HG03103 (cell line): ENCODE measurements at regions not wholly inside any gene's neighbourhood (a gene's known extent, or its start where the extent isn't known, plus 50 kb on each side); places are given as distances from the start of the nearest gene placed in this dataset.

ENCODE experiments used
- ATAC-seq: cut with Tn5 transposase; IDR thresholded peaks from one replicate; pipeline ENCODE4 v1.9.1; 2021; ENCODE audit warnings: low read depth; ENCODE audit not compliant: unreplicated experiment

DNA sequence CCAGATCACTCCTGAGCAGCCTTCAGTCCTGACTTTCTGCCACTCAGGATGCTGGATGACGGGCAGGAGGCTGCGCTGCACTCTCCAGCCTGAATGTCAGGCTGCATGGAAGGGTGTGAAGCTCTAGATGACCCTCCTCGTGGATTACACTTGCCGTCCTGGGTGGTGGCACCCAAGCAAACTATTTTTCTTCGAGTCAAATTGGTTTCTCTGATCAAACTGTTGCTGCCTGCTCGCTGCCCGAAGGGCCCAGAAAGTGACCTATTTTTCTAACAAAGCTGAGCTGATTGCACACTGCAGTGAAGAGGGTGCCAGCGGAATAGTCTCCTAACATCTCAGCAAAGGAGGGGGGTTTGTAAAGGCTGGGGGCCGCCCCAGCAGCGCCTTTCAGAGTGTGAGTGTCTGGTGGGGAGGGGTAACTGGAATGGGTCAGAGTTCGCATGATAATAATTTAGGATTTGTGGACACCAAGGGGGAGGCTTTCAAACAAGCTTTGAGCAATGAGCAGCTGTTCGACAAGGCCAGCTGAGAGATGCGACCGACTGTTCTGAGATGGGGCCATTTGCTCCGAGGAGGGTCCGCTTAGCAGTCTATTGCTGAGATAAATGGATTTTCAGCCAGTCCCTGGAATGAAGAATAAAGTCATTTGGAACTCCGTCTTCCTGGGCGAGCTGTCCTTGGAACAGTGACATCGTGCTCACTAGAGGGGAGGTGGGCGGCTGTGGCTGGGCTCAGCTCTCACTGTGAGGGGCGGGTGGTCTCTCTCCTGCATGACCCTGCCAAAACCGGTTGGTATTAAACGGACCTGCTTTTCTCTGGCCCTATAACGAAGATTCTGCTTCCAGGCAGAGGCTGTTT is 537.6 kb downstream of the BRD1 start:
- ATAC-seq, result no peak

DNA sequence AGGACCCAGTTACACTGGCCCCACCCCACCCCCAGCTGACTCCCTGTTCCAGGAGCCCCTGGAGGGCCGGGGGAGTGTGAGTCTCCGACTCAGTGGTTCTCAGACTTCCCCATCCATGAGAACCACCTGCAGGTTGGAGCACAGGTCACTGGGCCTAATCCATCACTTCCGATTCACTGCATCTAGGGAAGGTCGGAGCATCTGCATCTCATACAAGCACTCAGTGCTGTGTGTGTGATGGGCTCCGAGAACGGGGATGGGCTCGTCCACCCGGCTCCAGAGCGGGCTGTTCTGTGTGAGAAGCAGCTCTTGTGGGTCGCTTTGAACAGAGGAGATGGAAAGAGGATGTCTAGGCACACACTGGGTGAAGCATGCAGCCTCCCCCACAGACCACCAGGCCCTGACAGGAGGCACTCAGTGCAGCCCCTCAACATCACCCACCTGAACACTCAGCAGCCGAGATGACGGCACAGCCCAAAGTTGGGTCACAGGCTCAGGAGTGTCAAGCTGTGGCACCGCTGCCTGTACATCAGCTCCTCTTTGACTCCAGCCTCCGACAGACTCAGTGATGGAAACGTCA is 541.4 kb downstream of the BRD1 start:
- no peak for ATAC-seq

DNA sequence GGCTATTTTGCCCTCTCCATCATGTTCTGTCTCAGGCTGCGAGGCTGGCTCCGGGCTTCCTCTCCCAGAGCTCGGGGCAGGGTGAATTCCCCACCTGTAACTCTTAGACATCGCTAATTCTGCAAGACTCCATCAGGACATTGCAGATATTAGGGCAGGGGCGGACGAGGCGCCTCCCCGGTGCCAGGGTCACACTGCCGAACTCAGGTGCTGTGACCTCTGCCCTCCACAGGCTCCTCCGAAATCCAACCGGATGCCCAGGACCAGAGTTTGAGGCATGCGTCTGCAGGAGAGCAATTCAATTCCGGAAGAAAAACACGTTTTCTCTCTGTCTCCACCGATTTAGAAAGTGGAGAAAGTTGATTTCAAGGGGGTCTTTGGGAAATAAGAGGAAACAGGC is 542.7 kb downstream of the BRD1 start:
- ATAC-seq, result no peak

DNA sequence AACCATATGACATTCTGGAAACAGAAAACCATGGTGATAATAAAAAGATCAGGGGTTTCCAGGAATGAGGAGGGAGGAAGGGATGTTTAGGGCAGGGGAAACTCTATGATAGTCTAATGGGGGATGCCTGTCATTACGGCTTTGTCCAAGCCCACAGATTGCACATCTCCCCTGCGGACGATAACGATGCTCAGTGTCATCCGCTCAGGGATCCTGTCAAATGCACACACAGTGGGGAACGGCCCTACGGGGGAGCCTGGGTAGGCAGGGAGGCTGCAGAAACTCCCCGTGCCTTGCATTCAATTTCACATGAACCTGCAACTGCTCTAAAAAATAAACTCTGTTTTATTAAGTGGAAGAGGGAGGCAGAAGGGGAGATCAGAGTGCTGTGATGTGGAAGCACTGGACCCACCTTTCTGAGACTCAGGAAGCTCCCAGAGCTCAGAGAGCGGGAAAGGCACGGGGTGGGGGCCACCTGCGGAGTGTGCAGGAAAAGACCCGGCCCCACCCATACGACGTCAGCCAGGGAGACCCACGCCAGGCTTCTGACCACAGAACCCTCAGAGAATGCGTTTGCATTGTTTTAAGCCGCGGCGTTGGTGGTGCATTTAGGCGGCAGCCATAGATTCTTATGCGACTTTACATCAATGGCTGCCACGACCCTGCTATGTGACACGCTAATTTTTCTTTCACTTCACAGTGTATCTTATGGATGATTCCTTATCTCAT is 543.5 kb downstream of the BRD1 start:
- ATAC-seq, result no peak

DNA sequence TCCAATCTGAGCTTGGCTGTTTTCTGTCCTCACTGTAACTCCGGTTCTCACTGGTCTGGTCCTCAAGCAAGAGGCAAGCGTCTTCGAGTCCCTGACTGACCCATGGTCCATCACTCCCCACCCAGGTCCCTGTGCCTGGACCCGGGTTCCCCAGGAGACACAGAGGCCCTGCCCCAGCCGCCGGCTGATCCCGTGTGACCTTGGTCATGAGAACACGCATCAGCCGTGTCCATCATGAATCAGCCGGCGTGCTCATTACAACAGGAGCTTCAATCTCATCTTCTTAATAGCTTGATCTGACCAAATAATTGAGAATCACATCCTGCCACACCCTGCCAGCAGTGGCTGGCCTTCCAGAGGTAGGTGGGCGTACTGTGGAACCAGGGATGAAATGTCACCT is 545.1 kb downstream of the BRD1 start:
- no peak for ATAC-seq

DNA sequence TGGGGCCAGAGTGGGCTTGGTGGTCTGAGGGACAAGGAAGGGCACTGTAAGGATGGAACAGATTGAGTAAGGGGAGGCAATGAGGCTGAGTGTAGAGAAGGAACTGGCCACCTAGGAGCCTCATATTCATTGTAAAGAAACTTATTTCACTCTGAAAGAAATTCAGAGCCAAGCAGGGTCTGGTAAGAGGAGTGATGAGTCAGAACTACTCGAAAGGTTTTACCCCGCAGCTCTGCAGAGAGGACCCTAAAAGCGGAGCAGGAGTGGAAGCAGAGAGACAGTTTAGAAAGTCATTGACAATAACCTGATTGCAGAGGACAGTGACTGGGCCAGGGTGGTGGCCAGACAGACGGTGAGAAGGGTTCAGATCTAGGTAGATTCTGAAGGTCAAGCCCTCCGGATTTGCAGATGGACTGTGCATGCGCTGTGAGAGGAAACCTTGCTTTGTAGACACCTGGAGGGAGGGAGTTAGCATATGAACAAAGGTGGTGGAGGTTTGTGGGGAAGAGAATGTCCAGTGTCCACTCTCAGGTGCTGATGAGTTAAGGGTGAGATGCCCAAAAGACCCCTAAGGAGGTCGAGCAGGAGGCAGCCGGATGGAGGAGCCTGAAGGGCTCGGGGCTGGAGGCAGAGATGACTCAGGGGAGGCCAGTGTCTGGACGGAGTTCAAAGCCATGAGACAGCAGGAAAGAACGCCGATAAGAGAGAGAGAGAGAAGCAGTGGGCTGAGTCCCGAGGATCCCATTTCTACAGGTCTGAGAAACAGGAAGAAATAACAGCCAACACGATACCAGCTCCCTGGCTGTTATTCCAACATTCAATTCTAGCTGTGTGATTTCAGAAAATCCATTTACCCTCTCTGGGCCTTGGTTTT is 546.0 kb downstream of the BRD1 start:
- no peak for ATAC-seq

DNA sequence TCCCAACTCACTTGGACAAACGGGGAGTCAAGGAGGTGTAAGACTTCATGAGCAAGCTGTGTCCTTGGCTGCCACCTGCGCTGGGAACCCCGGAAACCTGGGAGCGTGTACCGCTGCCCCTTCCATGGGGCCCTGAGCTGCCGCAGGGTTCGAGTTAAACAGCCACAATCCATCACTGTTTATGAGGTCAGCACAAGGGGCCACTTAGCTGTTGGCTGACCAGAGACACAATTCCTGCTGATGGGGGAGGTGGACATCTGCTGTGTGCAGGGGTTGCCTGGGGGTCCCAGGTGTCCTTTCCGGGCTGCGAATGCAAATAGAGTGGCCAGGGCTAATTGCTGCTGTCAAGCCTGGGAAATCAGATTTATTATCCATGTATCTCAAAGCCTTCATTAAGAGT is 549.3 kb downstream of the BRD1 start:
- no peak for ATAC-seq

DNA sequence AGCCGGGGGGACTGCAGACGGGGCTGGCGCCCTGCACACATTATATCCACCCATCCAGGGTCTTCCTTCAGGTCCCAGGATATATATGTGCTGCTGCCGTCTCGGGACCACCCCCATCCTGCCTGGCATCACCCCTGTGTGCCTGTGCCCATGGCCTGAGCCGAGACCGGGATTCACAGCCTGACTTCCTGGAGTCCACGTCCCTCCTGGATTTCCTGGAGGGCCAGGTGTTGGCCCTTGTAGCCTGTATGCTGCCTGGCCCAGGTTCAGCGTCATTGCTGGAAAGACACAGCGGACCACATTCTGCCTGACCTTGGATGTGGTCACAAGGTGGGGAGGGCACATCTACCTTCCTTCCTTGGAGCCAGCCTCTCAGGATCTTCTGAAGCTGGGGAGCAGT is 551.1 kb downstream of the BRD1 start:
- no peak for ATAC-seq

DNA sequence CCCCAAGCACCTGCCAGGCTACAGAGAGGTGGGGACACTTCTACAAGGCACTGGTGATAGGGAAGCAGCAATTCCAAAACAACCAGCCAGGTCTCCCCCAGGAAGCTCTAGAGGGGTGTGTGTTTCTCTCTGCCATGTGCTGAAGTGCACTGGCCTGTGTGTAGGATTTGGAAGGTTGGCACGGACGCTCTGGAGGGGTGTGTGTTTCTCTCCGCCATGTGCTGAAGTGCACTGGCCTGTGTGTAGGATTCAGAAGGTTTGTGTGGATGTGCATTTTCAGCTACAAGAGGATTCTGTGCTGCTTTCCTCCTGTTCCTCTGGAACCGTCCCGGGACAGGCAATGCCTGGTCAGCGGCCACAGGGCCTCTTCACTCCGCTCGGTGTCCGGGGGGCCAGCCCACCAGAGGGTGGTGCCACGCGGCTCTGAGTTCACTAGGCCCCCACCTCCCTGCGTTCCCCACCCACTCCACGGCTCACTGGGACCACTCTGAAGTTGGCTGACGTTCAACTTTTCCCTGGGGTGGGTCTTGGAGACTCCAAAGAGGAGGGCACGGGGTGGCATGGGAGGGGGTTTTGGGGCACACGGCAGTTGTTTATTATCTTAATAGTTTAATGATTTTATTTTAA is 552.8 kb downstream of the BRD1 start:
- ATAC-seq, result no peak

DNA sequence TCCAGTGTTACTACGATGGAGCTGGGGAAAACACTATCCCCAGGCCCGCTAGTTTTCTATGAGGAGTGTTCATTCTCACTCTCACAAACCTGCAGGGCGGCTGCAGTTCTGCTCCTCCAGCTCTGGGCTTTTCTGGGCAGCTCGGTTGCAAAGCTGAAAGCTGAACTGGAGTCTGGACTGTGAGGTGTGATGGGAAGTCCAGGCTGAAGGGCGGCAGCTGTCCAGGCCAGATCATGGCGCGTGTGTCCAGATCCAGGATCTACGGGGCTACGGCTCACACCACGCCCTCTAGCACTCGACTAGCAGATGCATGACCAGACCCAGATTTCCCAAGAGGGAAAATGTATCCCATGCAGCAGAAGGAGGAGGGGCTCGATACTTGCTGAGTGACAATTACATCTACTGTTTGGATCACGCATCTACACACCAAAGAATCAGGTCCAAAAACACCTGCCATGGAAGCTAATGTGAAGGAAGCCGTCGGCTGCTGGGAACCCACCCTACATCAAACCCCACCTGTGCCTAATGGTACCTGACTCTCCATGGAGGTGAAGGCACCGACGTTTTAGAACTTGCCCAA is 555.0 kb downstream of the BRD1 start:
- ATAC-seq, result no peak

DNA sequence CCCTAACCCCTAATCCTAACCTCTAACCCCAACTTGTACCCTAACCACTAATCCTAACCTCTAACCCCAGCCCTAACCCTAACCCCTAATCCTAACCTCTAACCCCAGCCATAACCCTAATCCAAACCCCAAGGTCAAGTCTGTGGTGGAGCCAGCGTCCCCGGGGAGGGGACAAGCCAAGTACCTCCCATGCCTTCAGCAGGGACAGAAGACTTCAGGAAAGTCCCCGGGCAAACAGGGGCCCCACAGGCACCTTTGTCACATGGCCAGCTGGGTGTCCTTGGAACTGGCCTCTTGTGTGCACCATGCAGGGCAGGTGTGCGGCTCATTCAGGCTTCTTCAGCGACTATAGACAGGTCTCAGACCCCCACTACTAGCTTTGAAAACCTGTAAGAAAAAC is 555.8 kb downstream of the BRD1 start:
- ATAC-seq, result no peak

DNA sequence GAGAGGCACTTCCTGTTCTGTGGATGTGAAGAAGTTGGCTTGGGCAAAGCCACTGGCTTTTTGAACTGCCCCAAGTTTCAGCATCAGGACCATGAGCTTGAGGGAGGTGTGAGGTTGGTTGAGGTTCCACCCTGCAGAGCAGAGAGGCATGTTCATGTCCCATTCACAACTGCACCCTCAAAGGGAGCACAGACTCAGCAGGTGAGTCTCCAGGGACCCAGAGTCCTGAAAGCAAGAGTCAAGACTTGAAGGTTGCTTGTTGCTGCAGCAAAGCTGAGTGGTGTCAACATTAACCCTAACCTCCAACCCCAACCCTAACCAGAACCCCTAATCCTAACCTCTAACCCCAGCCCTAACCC is 556.3 kb downstream of the BRD1 start:
- ATAC-seq, result no peak

DNA sequence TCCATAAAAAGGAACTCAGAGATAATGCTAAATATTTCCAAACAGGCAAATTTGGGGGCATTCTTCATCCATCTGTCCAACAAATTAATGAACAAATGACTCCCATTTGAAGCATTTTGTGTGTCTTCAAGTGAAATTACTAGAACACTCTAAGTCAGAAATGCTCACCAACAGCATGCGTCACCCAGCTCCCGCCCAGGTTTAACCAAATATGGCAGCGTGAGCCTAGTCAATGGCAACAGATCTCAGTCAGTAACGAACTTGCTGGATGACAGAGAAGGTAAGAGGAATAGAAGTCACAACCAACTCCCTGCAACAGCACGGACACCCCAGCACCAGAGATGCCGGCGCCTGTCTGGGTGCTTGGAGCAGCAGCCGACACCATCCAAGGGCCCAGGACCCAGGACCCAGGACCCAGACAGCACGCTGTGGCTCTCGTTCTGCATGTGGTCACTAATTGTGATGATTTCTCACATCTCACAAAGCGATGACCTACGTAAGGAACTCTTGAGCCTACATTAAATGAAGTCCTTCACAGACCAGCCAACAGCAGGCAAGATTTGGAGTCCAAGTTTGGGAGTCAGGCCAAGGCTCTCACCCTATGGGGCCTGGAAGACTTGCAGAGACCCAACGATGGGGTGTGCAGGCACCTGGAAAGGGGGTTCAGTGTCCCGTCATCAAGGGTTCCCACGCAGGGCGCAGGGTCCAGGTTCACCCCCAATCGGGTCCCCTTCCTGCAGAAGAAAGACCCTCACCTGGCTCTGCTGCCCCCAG is 556.9 kb downstream of the BRD1 start:
- no peak for ATAC-seq

DNA sequence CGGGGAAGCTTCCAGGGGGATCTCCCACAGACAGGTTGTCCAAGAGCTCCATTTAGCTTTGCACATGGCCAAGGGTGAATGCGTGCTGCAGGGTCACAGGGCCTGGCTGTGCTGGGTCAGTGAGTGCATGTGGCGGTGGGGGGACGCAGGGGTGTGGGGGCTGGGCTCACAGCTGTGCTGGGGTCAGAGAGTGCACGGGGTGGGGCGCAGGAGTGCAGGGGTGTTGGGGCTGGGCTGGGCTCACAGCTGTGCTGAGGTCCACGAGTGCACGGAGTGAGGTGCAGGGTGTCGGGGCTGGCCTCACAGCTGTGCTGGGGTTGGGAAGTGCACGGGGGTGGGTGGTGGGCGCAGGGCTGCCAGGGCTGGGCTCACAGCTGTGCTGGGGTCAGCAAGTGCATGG is 557.7 kb downstream of the BRD1 start:
- no peak for ATAC-seq

DNA sequence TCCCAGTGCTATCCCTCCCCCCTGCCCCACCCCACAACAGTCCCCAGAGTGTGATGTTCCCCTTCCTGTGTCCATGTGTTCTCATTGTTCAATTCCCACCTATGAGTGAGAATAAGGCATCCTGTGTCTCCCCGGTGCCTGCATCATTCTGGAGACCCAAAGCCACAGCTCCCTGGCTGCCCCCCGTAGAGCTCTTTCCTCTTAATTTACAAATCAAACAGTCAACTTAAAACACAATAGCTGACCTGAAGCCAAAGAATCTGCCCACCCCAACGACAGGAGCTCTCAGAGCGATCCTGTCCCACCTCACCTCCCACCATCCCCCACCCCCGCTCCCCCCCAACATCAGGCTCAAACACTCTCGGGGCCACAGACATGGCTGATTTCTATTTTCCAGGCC is 558.3 kb downstream of the BRD1 start:
- no peak for ATAC-seq

DNA sequence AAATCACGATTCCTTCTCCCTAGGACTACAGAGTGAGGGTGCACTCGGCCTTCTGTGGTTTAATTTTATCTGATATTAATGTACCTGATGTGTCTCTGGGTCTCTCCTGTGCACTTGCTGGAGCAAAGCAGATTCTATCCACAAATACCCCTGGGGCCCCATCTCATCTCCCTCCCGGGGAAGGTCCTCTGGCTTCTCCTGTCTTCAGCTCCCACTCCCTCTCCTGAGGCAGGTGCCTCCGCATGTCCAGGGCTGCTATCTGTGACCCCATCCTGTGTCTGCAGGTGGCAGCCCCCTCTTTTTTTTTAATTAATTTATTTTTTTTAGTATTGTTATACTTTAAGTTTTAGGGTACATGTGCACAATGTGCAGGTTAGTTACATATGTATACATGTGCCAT is 558.7 kb downstream of the BRD1 start:
- ATAC-seq, result no peak

DNA sequence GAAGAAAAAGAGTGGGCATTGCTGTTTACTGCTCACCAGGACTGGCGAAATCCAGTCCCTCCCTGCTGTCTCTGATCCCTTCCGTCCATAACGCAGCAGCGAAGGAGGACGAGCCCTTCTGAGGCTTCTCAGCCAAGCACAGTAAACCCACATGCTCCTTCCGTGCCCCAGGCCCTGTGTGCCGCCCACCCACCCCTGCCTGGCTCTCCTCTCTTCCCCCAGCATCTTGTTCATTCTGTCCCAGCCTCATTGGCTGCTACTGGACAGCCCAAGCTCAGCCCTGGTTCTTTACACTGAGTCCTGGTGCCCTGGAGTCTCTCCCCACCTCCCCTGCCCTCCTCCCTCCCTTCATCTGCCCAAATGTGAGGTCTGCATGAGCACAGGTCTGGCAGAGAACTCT is 559.7 kb downstream of the BRD1 start:
- ATAC-seq, result no peak

DNA sequence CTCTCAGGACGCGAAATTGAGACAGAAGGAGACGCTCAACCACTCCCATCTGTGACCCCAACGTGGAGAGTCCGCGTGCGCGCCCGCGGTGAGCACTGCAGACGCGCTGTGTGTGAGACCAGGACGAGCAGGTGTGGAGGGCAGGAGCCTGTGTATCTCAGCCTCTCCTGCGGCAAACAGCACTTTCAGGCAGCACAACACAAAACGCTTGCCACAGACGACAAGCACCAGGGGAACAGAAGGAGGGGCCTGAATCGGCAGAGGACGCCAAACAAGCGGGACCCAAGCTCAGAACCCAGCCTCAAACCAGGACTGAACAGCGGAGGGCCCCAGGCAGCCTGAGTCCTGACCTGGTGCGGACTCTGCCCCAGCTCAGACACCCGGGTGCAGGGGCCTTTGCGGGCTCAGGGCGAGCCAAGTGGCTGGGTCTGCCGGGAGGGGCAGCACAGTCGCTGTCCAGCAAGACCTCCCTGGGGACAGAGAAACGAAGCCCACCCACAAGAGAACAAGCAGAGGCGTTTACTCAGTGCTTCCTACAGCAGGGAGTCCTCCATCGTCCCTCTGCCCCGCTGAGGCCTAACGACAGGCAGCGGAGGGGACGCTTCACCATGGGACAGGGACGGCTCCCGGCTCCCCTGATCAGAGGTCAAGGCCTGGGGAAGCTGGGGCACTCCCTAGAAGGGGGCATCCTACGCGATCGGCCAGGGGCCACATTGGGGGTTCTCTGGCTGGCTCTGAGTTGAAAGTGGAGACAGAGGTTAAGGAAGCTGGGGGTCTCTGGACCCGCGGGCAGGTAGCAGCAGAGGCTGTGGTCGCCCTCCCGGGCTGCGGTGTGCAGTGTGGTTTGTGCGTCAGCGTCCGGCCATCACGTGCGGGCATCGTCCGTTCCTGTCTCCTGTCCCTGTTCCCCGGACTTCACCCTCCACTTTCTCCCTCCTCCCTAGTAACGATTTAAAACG is 560.8 kb downstream of the BRD1 start:
- ATAC-seq, result no peak
